Amniotic stem cell (primary cell): ENCODE measurements at regions not wholly inside any gene's neighbourhood (a gene's known extent, or its start where the extent isn't known, plus 50 kb on each side); places are given as distances from the start of the nearest gene placed in this dataset.

Source experiments
- DNase-seq: peaks from one replicate; lab custom pipeline; 2025; lab: John Stamatoyannopoulos, UW

GRCh38 chr5:66469684-66470083 lies 126.5 kb upstream of the MAST4 start:
- DNase-seq, result no peak

- DNase-seq, result no peak
These were observed 124.2 kb upstream of the MAST4 start for GRCh38 chr5:66472010-66472409.

- DNase-seq, result no peak
These were observed 120.5 kb upstream of the MAST4 start for GRCh38 chr5:66475731-66476130.

GRCh38 chr5:66477596-66477995 lies 118.6 kb upstream of the MAST4 start:
- no peak for DNase-seq

- DNase-seq, result no peak
These were observed 101.8 kb upstream of the MAST4 start for GRCh38 chr5:66494437-66494836.

GRCh38 chr5:66498791-66499207 lies 97.4 kb upstream of the MAST4 start:
- DNase-seq, result no peak

GRCh38 chr5:66503203-66503789 lies 92.9 kb upstream of the MAST4 start:
- DNase-seq, result no peak

- DNase-seq, result no peak
These were observed 89.1 kb upstream of the MAST4 start for GRCh38 chr5:66507106-66507505.

GRCh38 chr5:66511491-66511890 lies 84.7 kb upstream of the MAST4 start:
- no peak for DNase-seq

- DNase-seq, result no peak
These were observed 83.1 kb upstream of the MAST4 start for GRCh38 chr5:66513130-66513529.

GRCh38 chr5:66515209-66515608 lies 81.0 kb upstream of the MAST4 start:
- no peak for DNase-seq

GRCh38 chr5:66516550-66516949 lies 79.6 kb upstream of the MAST4 start:
- no peak for DNase-seq

GRCh38 chr5:66517351-66517750 lies 78.8 kb upstream of the MAST4 start:
- DNase-seq, result no peak

- DNase-seq, result no peak
These were observed 78.1 kb upstream of the MAST4 start for GRCh38 chr5:66518052-66518451.

- no peak for DNase-seq
These were observed 77.4 kb upstream of the MAST4 start for GRCh38 chr5:66518753-66519152.

GRCh38 chr5:66519626-66520025 lies 76.6 kb upstream of the MAST4 start:
- no peak for DNase-seq

GRCh38 chr5:66520854-66521253 lies 75.3 kb upstream of the MAST4 start:
- DNase-seq, result no peak

- DNase-seq, result no peak
These were observed 68.6 kb upstream of the MAST4 start for GRCh38 chr5:66527478-66528035.

- DNase-seq, result no peak
These were observed 67.0 kb upstream of the MAST4 start for GRCh38 chr5:66529182-66529581.

GRCh38 chr5:66529704-66530103 lies 66.5 kb upstream of the MAST4 start:
- DNase-seq, result no peak

GRCh38 chr5:66538126-66538525 lies 58.1 kb upstream of the MAST4 start:
- no peak for DNase-seq

- no peak for DNase-seq
These were observed 57.7 kb upstream of the MAST4 start for GRCh38 chr5:66538531-66538930.

GRCh38 chr5:66540078-66540477 lies 56.1 kb upstream of the MAST4 start:
- no peak for DNase-seq

GRCh38 chr5:66542711-66543110 lies 53.5 kb upstream of the MAST4 start:
- no peak for DNase-seq
